Right ventricle myocardium superior (tissue), 1 donor: ENCODE measurements at regions not wholly inside any gene's neighbourhood (a gene's known extent, or its start where the extent isn't known, plus 50 kb on each side); places are given as distances from the start of the nearest gene placed in this dataset.

Experiments used
- ATAC-seq: fragments of 200-7000 bp; cut with Tn5 transposase; one replicate; pipeline ENCODE4 v1.9.1; 2020; ENCODE audit warnings: mild to moderate bottlenecking; ENCODE audit not compliant: poor library complexity
- DNase-seq: peaks from one replicate; pipeline ENCODE4 v3.0.0-alpha.2; 2020
- intact Hi-C: fragments of 100-400 bp; cut with DNase I; formaldehyde crosslinking; loops from one replicate; pipeline ENCODE4 v1.11.2; 2022
- donor health status: DM: no; HTN: yes; CAD: no; lungs with severe emphysema.

- intact Hi-C loops, result loop anchor here (10.0 kb wide), 1 partner anchor 86 kb away; no protein-coding TSS in a partner anchor
- ATAC-seq, result no peak
- DNase-seq, result no peak
Measured at GRCh38 chr5:168211245-168211644, 80.2 kb upstream of the WWC1 start.

DNA sequence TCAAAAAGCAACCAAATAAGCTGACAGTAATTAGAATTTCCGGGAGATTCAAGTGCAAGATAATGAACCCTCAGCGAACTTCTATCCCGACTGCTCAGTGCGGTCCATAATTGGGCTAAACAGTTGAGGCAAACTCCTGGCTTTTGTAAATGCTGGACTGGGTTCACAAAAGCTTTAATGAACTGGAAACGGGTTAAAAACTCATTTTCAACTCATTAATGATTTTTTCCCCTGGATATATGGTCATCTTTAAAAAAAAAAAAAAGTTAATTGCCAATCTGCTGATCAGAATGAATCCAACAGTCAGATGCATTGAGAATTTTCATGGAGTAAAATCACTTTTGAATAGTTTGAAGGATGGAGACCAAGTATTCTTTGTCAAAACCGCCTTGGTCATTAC, 79.5 kb upstream of the WWC1 start:
- intact Hi-C loops, result loop anchor here (10.0 kb wide), 1 partner anchor 87 kb away; no protein-coding TSS in a partner anchor
- DNase-seq (no peak), ATAC-seq (no peak)

GRCh38 chr5:168214071-168214470, 77.4 kb upstream of the WWC1 start:
- no peak for ATAC-seq
- DNase-seq, result no peak
- intact Hi-C loops, result loop anchor here (10.0 kb wide), 1 partner anchor 89 kb away; no protein-coding TSS in a partner anchor

GRCh38 chr5:168214886-168215285, 76.6 kb upstream of the WWC1 start:
- intact Hi-C loops, result loop anchor here (5.0 to 10.0 kb wide), 2 partner anchors 90 to 493 kb away; no protein-coding TSS in a partner anchor
- ATAC-seq (no peak), DNase-seq (no peak)

DNA sequence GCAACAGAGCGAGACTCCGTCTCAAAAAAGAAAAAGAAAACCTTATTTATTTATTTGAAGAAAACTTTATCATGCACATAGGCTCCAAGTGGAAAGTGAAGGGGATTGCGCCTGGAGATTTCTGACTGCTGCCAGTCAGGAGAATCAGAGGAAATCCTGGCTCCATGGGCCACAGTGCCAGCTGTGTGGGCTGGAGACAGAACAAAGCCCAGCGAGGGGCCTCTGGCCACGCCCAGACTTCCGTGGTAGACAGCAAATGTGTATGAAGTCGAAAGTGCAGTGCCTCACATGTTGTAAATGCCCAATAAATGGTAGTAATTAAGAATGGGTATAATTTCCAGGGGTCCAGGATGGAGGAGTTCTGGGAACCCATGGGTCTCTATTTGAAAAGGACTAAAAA, 75.8 kb upstream of the WWC1 start:
- intact Hi-C loops, result loop anchor here (5.0 to 10.0 kb wide), 2 partner anchors 91 to 493 kb away; no protein-coding TSS in a partner anchor
- no peak for DNase-seq

GRCh38 chr5:168216989-168217388, 74.5 kb upstream of the WWC1 start:
- ATAC-seq (no peak), DNase-seq (no peak)
- intact Hi-C loops, result loop anchor here (5.0 to 10.0 kb wide), 2 partner anchors 92 to 495 kb away; no protein-coding TSS in a partner anchor

More for the DNA sequence above, 75.8 kb upstream of the WWC1 start:
- no peak for ATAC-seq

DNA sequence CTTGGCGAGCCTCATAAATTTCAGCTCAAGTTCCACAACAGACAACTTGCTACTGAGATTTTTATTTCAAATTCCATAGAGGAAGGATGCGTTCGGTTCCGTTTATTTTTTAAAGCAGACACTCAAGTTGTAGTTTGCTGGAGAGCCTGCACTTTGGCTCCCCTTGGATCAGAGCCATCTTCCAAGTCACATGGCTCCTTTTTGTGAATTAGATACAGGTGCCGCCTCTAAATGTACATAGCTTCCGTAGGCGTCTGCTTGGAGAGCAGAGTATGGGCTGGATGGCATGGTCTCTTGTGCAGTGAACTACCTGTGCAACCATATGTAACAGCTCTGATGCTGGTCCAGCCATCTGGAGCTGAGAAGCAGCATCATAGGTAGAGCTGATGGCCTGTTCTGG, 73.9 kb upstream of the WWC1 start:
- intact Hi-C loops, result loop anchor here (5.0 to 10.0 kb wide), 2 partner anchors 93 to 495 kb away; no protein-coding TSS in a partner anchor
- ATAC-seq, result peak; percentile 17
- no peak for DNase-seq

- intact Hi-C loops, result loop anchor here (5.0 to 10.0 kb wide), 2 partner anchors 94 to 496 kb away; no protein-coding TSS in a partner anchor
- no peak for DNase-seq
- no peak for ATAC-seq
Measured at GRCh38 chr5:168218746-168219145, 72.7 kb upstream of the WWC1 start.

DNA sequence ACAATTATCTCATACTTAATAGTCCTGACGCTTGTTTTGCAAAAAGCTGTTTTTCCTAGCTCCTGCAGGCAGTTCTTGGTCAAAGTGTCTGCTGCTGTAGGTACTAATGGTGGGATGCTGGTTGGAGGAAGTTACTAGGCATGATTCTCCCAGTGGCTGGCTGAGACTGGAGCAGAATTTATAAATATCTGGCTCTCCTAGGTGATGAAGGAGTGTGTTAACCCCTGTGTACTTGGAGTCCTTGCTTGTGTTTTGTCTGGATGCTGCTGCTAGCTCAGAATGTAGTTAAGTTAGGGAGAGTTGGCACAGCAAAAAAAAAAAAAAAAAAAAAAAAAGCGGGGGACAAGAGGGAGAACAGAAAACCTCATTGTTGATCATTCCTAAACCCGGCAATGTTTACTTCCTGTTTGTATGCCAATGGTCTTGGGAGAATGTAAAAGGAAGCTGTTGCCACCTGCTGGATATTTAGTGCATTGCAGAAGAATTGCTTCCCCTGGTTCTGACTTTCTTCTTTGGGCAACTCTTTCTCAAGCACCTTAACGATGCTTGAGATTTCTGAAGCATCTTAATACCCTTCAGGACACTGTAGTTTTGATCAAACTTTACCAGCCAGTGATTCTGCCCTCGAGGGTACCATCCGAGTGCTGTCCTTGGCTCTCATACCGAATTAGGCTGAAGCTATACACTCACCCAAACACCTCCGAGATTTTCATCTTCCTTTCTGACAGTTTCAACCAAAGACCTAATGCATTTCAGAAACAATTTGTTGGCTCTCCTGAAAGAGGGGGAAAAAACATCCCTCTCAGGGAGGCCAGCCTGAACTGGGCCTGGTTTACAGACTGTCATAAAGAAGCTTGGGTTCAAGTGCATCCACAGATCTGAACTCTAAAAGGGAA, 71.7 kb upstream of the WWC1 start:
- DNase-seq, result no peak
- ATAC-seq, result peak; percentile 73

GRCh38 chr5:168224085-168224484, 67.4 kb upstream of the WWC1 start:
- intact Hi-C loops, result no loop called here
- DNase-seq, result no peak
- ATAC-seq, result no peak

More for the DNA sequence above, 71.7 kb upstream of the WWC1 start:
- intact Hi-C loops, result loop anchor here (5.0 to 10.0 kb wide), 2 partner anchors 95 to 497 kb away; no protein-coding TSS in a partner anchor

- DNase-seq, result no peak
- no peak for ATAC-seq
- intact Hi-C loops, result no loop called here
Measured at GRCh38 chr5:168226012-168226411, 65.4 kb upstream of the WWC1 start.

DNA sequence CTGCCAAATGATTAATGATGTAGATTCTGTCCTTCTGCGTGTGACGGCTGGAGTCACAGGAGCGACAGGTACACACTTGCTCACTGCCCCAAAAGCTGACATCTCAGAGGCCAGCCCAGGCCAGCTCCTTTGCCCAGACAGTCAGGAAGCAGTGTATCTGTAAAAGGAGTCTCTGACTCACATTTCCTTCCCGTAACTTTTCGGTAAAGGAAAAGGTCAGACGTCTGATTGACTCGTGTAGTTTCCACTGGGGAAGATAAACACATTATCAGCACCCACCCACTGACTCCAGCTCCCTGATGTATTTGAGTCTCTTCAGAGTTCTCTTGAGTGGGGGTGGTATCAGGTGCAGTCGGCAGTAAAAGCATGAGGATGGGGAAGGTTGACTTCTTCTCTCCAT, 64.4 kb upstream of the WWC1 start:
- DNase-seq (no peak), ATAC-seq (no peak)
- intact Hi-C loops, result no loop called here

DNA sequence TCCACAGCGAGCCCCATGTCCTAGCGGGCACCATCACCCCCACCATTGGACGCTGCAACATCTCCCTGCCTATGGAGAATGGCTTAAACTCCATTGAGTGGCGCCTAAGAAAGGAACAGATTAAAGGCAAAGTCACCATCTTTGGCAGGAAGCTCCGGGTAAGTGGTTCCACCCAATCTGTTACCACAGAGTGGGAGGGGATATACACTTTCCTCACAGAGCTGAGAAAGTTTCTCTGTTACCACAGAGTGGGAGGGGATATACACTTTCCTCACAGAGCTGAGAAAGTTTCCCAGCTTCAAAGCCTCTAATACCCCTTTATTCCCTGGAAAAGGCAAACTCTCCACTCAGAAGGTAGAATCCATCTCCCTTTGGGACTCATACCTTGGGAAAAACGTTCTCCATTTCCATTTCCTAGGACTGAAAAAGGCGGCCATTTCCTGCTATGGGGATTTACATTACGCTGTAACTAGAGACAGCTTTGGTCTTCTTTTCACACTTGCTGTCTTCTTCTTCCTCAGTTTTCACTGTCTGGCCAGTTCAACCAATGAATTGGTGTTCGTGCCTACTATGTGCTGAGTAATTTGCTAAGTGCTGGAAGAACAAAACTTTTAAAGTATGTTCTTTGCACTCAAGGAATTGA, 63.4 kb upstream of the WWC1 start:
- intact Hi-C loops, result no loop called here
- no peak for ATAC-seq

GRCh38 chr5:168228668-168229067, 62.8 kb upstream of the WWC1 start:
- ATAC-seq (no peak), DNase-seq (no peak)
- intact Hi-C loops, result no loop called here

More for the DNA sequence above, 63.4 kb upstream of the WWC1 start:
- no peak for DNase-seq

DNA sequence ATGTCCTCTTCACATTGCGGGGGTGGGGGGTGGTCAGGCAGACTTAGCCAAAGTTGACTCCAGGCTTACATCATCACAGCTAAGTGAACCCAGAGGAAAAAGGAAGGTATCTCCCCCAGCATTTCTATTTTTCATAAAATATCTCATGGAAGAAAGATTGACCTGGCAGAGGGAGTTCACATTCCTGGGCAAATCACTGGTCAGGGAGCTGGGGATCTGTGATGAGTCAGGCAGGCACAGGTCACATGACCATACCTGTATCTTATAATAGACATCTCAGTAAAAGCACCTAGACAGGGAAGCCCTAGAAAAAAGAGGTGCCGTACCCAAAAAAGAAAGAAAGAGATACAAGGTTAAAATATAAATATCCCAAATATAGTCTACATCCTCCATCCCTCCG, 57.3 kb upstream of the WWC1 start:
- intact Hi-C loops, result no loop called here
- DNase-seq (no peak), ATAC-seq (no peak)

GRCh38 chr5:168238463-168238862, 53.0 kb upstream of the WWC1 start:
- ATAC-seq (no peak), DNase-seq (no peak)
- intact Hi-C loops, result no loop called here

- no peak for ATAC-seq
- intact Hi-C loops, result no loop called here
- no peak for DNase-seq
Measured at GRCh38 chr5:168239325-168239724, 52.1 kb upstream of the WWC1 start.
